GM12874 (cell line): ENCODE measurements at regions not wholly inside any gene's neighbourhood (a gene's known extent, or its start where the extent isn't known, plus 50 kb on each side); places are given as distances from the start of the nearest gene placed in this dataset.

Source experiments
- TF ChIP-seq, protein P1 (sequence below): IDR thresholded peaks from 2 replicates; pipeline ENCODE4 v1.5.1; 2011; ENCODE audit warnings: low read depth, mild to moderate bottlenecking, control low read depth, low read length, moderate library complexity; ENCODE audit not compliant: insufficient read depth

DNA sequence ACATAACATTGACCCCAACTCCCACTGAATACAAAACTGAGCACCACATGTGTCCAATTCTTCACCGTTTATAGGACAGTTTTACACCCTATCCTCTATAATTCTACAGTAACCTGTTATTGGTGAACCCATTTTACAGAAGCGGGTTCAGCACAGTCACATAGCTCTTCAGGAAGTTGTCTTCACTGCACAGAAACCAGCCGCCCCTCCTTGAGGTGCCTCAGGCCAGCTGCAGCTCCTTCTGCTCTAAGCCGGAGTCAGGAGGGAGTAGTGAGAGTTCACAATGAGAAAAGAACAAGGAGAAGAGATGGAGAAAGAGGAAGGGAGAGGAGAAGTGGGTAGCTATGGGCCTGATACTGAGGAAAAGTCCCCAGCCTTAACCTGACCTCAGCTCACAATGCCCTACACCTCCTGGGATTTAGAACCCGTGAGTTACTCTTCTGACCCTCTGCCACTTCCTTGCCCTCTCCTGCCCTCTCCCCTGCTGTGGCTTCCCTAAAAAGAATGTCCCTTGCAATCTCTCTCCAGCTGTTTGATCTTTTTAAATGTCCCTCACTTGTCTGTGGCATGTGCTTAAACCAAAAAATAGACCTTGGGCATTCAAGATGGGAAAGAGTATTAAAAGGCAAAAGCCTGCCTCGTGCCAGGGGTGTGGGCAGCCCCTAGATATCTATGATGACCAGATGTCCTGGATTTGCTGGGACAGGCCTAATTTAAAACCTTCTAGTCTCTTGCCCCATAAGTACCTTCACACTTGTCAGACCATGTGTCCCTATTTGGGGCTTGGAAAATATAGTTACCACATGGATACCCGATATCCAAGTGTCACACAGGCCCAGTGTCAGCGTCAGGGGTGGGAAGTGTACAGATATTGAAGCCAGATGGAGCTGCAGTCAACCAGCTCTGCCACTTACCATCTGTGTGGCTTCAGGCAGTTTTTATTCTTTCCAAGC is 71.3 kb upstream of the HES1 start:
- TF ChIP-seq, protein P1, sequence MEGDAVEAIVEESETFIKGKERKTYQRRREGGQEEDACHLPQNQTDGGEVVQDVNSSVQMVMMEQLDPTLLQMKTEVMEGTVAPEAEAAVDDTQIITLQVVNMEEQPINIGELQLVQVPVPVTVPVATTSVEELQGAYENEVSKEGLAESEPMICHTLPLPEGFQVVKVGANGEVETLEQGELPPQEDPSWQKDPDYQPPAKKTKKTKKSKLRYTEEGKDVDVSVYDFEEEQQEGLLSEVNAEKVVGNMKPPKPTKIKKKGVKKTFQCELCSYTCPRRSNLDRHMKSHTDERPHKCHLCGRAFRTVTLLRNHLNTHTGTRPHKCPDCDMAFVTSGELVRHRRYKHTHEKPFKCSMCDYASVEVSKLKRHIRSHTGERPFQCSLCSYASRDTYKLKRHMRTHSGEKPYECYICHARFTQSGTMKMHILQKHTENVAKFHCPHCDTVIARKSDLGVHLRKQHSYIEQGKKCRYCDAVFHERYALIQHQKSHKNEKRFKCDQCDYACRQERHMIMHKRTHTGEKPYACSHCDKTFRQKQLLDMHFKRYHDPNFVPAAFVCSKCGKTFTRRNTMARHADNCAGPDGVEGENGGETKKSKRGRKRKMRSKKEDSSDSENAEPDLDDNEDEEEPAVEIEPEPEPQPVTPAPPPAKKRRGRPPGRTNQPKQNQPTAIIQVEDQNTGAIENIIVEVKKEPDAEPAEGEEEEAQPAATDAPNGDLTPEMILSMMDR, result no peak

GRCh38 chr3:194067949-194068362 is 68.0 kb upstream of the HES1 start:
- TF ChIP-seq, protein P1, result no peak

GRCh38 chr3:194069421-194070219 is 66.3 kb upstream of the HES1 start:
- TF ChIP-seq, protein P1, result no peak

- TF ChIP-seq, protein P1, result no peak
Observed at GRCh38 chr3:194070220-194070633, 65.7 kb upstream of the HES1 start.

DNA sequence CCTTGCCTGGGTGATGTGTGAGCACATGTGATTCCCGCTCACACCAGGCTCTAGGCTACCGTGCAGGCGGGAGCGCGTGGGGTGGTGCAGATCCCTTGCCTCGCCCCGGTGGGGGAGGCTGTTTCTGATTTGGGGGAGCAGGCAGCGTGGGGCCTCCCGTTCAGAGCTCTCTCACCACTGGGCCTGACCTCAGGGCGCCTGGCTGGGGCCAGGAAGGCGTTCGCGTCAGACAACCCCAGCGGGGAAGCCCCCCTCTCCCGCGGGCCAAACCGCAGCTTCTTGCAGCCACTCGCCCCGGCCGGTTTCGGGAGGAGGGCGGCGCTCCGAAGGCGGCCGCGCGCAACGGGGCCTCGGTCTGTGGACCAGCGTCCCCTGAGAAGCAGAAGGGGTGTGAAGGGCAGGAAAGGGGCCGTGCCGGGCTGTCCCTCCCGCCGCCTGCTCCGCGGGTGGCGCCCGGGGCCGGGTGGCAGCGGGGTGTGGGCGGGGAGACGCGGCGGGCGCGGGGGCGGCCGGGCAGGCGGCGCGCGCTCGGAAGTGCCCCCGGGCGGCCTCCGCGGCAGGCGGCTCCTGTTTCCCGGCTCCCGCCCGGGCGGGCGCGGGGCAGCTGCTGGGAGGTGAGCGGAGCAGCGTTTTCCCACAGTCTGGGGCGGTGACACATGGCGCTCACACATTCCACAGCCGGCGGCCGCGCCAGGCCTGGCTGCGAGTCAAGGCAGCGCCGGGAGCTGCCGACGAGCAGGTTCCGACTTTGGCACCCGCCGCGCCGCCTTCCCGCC is 65.1 kb upstream of the HES1 start:
- TF ChIP-seq, protein P1, result no peak

DNA sequence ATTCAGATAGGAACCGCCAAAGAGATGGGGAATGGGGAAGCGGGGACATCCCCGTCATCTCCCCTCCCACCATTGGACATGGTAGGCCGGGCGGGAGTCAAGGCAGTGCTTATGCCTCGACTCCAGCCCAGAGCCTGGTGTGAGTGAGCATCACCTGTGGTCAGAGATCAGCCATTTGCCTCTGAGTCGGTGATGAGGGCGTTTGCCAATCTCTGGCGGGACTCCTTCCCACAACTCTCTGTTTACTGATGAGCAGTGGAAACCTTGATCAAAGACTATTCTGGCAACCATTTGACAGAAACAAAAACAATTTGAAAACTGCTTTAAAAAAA is 63.9 kb upstream of the HES1 start:
- TF ChIP-seq, protein P1, result no peak
